ENCODE measurements at regions not wholly inside any gene's neighbourhood (a gene's known extent, or its start where the extent isn't known, plus 50 kb on each side); places are given as distances from the start of the nearest gene placed in this dataset.

DNA sequence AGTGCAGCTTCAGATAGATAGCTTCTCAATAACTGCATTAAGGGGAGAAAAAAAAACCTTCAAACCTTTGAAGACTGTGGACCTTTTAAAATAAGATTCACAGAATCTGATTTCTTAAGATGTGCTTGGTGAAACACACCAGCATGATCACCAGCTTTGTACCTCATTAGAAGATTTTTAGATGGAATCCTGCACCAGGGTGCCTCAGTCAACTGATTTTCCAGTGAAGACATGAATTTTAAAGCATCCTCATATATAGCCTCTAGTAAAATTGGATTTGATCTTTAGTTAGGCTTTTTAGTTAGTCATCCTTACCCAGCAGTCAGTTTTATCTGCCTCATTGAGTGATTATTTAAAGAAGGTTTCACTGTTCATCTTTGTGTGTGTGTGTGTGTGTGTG lies 208.6 kb upstream of the DEPDC1 start:
- Histone ChIP-seq H3K9me3 (no peaks in the 10 kb centered on the region), H3K4me2 (no peak overlapping the region), H3K27ac (no peak overlapping the region), H3K4me3 (no peak overlapping the region), H3K4me1 (no peaks in the 10 kb centered on the region)
- CTCF ChIA-PET: no interaction called here
- POLR2A ChIA-PET: no interaction called here
- FAIRE-seq (no peak), DNase-seq (ENCODE audit: low read depth in 1 of 2, low spot score in 1 of 2) (no peak), ATAC-seq (no peak)
- TF ChIP-seq ZFP36 (IDR thresholded peaks at IDR 0.05; ENCODE audit: borderline replicate concordance, partially characterized antibody): no peak
- no peak for TF ChIP-seq SREBF2 (IDR thresholded peaks at IDR 0.05)
- no peak for TF ChIP-seq CBX8 (IDR thresholded peaks at IDR 0.05)
- TF ChIP-seq, protein P1, sequence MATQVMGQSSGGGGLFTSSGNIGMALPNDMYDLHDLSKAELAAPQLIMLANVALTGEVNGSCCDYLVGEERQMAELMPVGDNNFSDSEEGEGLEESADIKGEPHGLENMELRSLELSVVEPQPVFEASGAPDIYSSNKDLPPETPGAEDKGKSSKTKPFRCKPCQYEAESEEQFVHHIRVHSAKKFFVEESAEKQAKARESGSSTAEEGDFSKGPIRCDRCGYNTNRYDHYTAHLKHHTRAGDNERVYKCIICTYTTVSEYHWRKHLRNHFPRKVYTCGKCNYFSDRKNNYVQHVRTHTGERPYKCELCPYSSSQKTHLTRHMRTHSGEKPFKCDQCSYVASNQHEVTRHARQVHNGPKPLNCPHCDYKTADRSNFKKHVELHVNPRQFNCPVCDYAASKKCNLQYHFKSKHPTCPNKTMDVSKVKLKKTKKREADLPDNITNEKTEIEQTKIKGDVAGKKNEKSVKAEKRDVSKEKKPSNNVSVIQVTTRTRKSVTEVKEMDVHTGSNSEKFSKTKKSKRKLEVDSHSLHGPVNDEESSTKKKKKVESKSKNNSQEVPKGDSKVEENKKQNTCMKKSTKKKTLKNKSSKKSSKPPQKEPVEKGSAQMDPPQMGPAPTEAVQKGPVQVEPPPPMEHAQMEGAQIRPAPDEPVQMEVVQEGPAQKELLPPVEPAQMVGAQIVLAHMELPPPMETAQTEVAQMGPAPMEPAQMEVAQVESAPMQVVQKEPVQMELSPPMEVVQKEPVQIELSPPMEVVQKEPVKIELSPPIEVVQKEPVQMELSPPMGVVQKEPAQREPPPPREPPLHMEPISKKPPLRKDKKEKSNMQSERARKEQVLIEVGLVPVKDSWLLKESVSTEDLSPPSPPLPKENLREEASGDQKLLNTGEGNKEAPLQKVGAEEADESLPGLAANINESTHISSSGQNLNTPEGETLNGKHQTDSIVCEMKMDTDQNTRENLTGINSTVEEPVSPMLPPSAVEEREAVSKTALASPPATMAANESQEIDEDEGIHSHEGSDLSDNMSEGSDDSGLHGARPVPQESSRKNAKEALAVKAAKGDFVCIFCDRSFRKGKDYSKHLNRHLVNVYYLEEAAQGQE (IDR thresholded peaks at IDR 0.05): no peak
- TF ChIP-seq, protein P2, sequence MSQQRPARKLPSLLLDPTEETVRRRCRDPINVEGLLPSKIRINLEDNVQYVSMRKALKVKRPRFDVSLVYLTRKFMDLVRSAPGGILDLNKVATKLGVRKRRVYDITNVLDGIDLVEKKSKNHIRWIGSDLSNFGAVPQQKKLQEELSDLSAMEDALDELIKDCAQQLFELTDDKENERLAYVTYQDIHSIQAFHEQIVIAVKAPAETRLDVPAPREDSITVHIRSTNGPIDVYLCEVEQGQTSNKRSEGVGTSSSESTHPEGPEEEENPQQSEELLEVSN (IDR thresholded peaks at IDR 0.05; ENCODE audit: borderline replicate concordance, low read depth): no peak
- no peak for TF ChIP-seq CBX2 (IDR thresholded peaks at IDR 0.05; ENCODE audit: borderline replicate concordance, low read depth)
- TF ChIP-seq, protein P3, sequence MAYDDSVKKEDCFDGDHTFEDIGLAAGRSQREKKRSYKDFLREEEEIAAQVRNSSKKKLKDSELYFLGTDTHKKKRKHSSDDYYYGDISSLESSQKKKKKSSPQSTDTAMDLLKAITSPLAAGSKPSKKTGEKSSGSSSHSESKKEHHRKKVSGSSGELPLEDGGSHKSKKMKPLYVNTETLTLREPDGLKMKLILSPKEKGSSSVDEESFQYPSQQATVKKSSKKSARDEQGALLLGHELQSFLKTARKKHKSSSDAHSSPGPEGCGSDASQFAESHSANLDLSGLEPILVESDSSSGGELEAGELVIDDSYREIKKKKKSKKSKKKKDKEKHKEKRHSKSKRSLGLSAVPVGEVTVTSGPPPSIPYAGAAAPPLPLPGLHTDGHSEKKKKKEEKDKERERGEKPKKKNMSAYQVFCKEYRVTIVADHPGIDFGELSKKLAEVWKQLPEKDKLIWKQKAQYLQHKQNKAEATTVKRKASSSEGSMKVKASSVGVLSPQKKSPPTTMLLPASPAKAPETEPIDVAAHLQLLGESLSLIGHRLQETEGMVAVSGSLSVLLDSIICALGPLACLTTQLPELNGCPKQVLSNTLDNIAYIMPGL (CRISPR knock-in tag; IDR thresholded peaks at IDR 0.05; ENCODE audit: borderline replicate concordance): no peak
- TF ChIP-seq, protein P4, sequence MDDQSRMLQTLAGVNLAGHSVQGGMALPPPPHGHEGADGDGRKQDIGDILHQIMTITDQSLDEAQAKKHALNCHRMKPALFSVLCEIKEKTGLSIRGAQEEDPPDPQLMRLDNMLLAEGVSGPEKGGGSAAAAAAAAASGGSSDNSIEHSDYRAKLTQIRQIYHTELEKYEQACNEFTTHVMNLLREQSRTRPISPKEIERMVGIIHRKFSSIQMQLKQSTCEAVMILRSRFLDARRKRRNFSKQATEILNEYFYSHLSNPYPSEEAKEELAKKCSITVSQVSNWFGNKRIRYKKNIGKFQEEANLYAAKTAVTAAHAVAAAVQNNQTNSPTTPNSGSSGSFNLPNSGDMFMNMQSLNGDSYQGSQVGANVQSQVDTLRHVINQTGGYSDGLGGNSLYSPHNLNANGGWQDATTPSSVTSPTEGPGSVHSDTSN (IDR thresholded peaks at IDR 0.05): no peak
- TF ChIP-seq HOXB13 (CRISPR knock-in tag; IDR thresholded peaks at IDR 0.05; ENCODE audit: low read depth): no peak
- TF ChIP-seq POLR2AphosphoS2 (conservative IDR thresholded peaks at IDR 0.05; ENCODE audit: low read length): no peak
- TF ChIP-seq, protein P5, sequence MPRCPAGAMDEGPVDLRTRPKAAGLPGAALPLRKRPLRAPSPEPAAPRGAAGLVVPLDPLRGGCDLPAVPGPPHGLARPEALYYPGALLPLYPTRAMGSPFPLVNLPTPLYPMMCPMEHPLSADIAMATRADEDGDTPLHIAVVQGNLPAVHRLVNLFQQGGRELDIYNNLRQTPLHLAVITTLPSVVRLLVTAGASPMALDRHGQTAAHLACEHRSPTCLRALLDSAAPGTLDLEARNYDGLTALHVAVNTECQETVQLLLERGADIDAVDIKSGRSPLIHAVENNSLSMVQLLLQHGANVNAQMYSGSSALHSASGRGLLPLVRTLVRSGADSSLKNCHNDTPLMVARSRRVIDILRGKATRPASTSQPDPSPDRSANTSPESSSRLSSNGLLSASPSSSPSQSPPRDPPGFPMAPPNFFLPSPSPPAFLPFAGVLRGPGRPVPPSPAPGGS (IDR thresholded peaks at IDR 0.05): no peak
- no peak for TF ChIP-seq ZNF302 (CRISPR knock-in tag; IDR thresholded peaks at IDR 0.05)
- TF ChIP-seq NR3C1 (IDR thresholded peaks at IDR 0.05): no peak
- TF ChIP-seq, protein P6, sequence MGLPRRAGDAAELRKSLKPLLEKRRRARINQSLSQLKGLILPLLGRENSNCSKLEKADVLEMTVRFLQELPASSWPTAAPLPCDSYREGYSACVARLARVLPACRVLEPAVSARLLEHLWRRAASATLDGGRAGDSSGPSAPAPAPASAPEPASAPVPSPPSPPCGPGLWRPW (IDR thresholded peaks at IDR 0.05): no peak

DNA sequence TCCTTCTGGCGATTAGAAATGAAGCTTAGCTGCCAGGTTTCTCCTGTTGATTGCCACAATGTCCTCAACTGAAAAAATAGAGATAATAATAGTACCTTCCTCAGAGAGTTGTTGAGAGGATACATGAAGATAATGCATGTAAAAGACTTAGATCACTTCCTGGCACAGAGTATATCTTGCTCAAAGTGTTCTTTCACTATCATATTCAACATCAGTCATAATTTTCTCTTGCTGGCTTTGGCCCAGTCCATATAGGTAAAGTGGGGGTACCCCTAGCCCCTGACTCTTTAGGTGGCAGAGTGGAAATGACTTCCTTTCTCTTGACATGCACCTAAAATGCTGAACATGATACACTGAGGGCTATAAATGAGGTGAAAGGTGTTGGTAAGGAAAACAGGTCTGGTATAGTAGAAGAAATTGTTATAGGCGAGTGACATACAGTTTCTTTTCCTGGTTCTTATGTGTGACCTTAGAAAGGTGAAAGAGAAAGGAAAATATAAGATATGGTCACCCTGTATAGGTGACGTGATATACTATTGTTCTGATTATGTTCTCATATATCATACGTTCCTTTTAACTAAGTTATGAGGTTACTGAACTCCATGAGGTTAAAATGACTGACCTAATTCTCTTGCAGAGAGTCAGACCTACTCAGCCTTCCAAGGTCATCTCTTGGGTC lies 209.9 kb upstream of the DEPDC1 start:
- H3K9me3 ChIP-seq: no peaks in the 10 kb centered on the region
- CTCF ChIA-PET: no interaction called here
- no peak overlapping the region for H3K4me3 ChIP-seq
- DNase-seq (ENCODE audit: low read depth in 1 of 2, low spot score in 1 of 2): no peak
- POLR2A ChIA-PET: no interaction called here
- FAIRE-seq: no peak
- H3K4me2 ChIP-seq: no peak overlapping the region
- WGBS (ENCODE audit: missing lambda C conversion rate): 21% methylated on average over 4 of the region's 4 CpGs
- no peak for ATAC-seq
- H3K27ac ChIP-seq: no peak overlapping the region
- no peaks in the 10 kb centered on the region for H3K4me1 ChIP-seq
- no peak for TF ChIP-seq CHD2 (IDR thresholded peaks at IDR 0.05; ENCODE audit: low read length, partially characterized antibody)
- TF ChIP-seq, protein P1 (IDR thresholded peaks at IDR 0.05): no peak
- TF ChIP-seq HDAC2 (IDR thresholded peaks at IDR 0.05): no peak
- TF ChIP-seq RAD21 (conservative IDR thresholded peaks at IDR 0.05 in 1 of 2, IDR thresholded peaks at IDR 0.05 in 1 of 2): no peak
- TF ChIP-seq NPAS2 (CRISPR knock-in tag; IDR thresholded peaks at IDR 0.05; ENCODE audit: borderline replicate concordance): no peak
- TF ChIP-seq RFX5 (IDR thresholded peaks at IDR 0.05): no peak
- no peak for TF ChIP-seq CBX2 (IDR thresholded peaks at IDR 0.05; ENCODE audit: borderline replicate concordance, low read depth)
- TF ChIP-seq KDM5A (IDR thresholded peaks at IDR 0.05): no peak
- no peak for TF ChIP-seq GATA3 (IDR thresholded peaks at IDR 0.05; ENCODE audit: borderline replicate concordance)
- TF ChIP-seq TFCP2L1 (CRISPR knock-in tag; IDR thresholded peaks at IDR 0.05): no peak
- TF ChIP-seq, protein P4 (IDR thresholded peaks at IDR 0.05): no peak
- TF ChIP-seq HOXA7 (CRISPR knock-in tag; IDR thresholded peaks at IDR 0.05): no peak

Measured in A549 (cell line).